Left ventricle myocardium inferior (tissue), 1 donor: ENCODE measurements at regions not wholly inside any gene's neighbourhood (a gene's known extent, or its start where the extent isn't known, plus 50 kb on each side); places are given as distances from the start of the nearest gene placed in this dataset.

Experiments
- DNase-seq: peaks from one replicate; pipeline ENCODE4 v3.0.0-alpha.2; 2020
- H3K27ac ChIP-seq: fragments of 200-600 bp; replicated peaks from 2 replicates; pipeline ENCODE4 v1.8.0; 2021
- H3K27me3 ChIP-seq: fragments of 200-600 bp; 2 replicates; pipeline ENCODE4 v1.8.0; 2021; ENCODE audit warnings: low read depth
- H3K36me3 ChIP-seq: fragments of 200-600 bp; 2 replicates; pipeline ENCODE4 v1.8.0; 2021
- H3K4me1 ChIP-seq: fragments of 200-600 bp; 2 replicates; pipeline ENCODE4 v1.8.0; 2021
- H3K4me3 ChIP-seq: fragments of 200-600 bp; 2 replicates; pipeline ENCODE4 v1.8.0; 2021; ENCODE audit warnings: mild to moderate bottlenecking, moderate library complexity
- H3K9me3 ChIP-seq: fragments of 200-600 bp; replicated peaks from 2 replicates; pipeline ENCODE4 v1.8.0; 2021
- CTCF ChIP-seq: fragments of 200-600 bp; IDR thresholded peaks from 2 replicates; pipeline ENCODE4 v1.8.0; 2021; ENCODE audit warnings: antibody characterized with exemption, mild to moderate bottlenecking, borderline replicate concordance
- intact Hi-C: fragments of 100-400 bp; cut with micrococcal nuclease; formaldehyde crosslinking; loops from one replicate; pipeline ENCODE4 v1.11.0; 2022
- donor health status: DM: no; HTN: yes; CAD: no; lungs with severe emphysema.

- Histone ChIP-seq H3K27me3 (no peaks in the 10 kb centered on the region), H3K9me3 (no peaks in the 10 kb centered on the region), H3K4me3 (no peak overlapping the region), H3K4me1 (no peaks in the 10 kb centered on the region), H3K36me3 (no peaks in the 10 kb centered on the region), H3K27ac (no peak overlapping the region)
- intact Hi-C loops, result no loop called here
- no peak for TF ChIP-seq CTCF
- DNase-seq, result peak; percentile 15
Measured at GRCh38 chrX:67104982-67105757, 438.7 kb upstream of the AR start.

- intact Hi-C loops, result no loop called here
- TF ChIP-seq CTCF, result no peak
Measured at GRCh38 chrX:67100031-67100884, 443.6 kb upstream of the AR start.

DNA sequence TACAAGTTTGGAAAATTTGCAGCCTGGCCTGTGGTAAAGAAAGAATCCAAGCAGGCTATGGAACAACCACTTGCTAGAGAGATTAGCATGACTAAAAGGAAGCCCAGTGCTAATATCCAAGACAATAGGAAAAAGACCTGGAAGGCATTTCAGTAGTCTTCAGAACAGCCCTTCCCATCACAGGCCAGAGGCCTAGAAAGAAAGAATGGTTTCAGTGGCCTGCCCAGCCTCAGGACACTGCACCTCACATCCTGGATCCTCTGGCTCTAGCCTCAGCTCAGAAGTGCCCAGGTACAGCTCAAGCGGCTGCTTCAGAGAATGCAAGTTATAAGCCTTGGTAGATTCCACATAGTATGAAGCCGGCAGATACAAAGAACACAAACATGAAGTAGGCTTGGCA lies 449.8 kb upstream of the AR start:
- DNase-seq, result no peak
- Histone ChIP-seq H3K4me1 (no peaks in the 10 kb centered on the region), H3K36me3 (no peaks in the 10 kb centered on the region), H3K4me3 (no peak overlapping the region), H3K9me3 (no peaks in the 10 kb centered on the region), H3K27me3 (no peaks in the 10 kb centered on the region), H3K27ac (no peak overlapping the region)
- TF ChIP-seq CTCF, result no peak
- intact Hi-C loops, result no loop called here

More at GRCh38 chrX:67100031-67100884, 443.6 kb upstream of the AR start:
- no peak for DNase-seq
- Histone ChIP-seq H3K4me3 (no peak overlapping the region), H3K27me3 (no peaks in the 10 kb centered on the region), H3K4me1 (no peaks in the 10 kb centered on the region), H3K36me3 (no peaks in the 10 kb centered on the region), H3K27ac (no peak overlapping the region), H3K9me3 (no peaks in the 10 kb centered on the region)

- Histone ChIP-seq H3K36me3 (no peaks in the 10 kb centered on the region), H3K9me3 (no peaks in the 10 kb centered on the region), H3K4me3 (no peak overlapping the region), H3K27me3 (no peaks in the 10 kb centered on the region), H3K27ac (no peak overlapping the region), H3K4me1 (no peaks in the 10 kb centered on the region)
- TF ChIP-seq CTCF, result no peak
- intact Hi-C loops, result no loop called here
- DNase-seq, result no peak
Measured at GRCh38 chrX:67050760-67051159, 411.9 kb upstream of the EDA2R start.

DNA sequence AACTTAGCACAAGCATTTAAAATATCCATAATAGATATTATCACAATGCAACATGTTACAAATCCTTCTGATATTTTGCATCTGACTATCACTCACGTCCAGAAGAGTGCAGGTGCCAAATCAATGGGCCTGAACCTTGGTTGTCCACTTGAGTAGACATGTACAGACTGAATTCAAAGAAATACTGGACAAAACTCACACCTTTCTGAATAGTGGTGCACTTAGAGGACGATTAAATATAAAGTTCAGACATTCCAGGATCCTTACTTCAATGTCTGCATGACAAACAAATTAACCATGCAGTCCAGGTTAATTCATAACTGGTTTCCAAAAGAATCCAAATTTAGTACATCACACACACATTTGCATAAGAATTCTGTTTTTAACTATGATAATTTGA lies 406.0 kb upstream of the EDA2R start:
- H3K4me1 ChIP-seq, result no peaks in the 10 kb centered on the region
- TF ChIP-seq CTCF, result no peak
- no peak overlapping the region for H3K27ac ChIP-seq
- no peaks in the 10 kb centered on the region for H3K36me3 ChIP-seq
- H3K27me3 ChIP-seq, result no peaks in the 10 kb centered on the region
- no peaks in the 10 kb centered on the region for H3K9me3 ChIP-seq
- no peak overlapping the region for H3K4me3 ChIP-seq
- no peak for DNase-seq
- intact Hi-C loops, result no loop called here
